Breast epithelium (tissue), 3 donors: ENCODE measurements at regions not wholly inside any gene's neighbourhood (a gene's known extent, or its start where the extent isn't known, plus 50 kb on each side); places are given as distances from the start of the nearest gene placed in this dataset.

Experiments used
- CTCF ChIP-seq, 3 donors: fragments of 450-650 bp; IDR thresholded peaks; one replicate each; pipeline ENCODE4 v1.5.1; 2016 to 2017; ENCODE audit warnings: antibody characterized with exemption in 3 of 3, mild to moderate bottlenecking in 3 of 3, moderate library complexity in 3 of 3
- POLR2A ChIP-seq: fragments of 450-650 bp; IDR thresholded peaks from one replicate; pipeline ENCODE4 v1.6.1; 2016; ENCODE audit warnings: antibody characterized with exemption, mild to moderate bottlenecking, moderate library complexity
- POLR2AphosphoS5 ChIP-seq, 3 donors: sonication (generic); formaldehyde crosslinking; IDR thresholded peaks; one replicate each; pipeline ENCODE4 v1.6.1; 2017; ENCODE audit warnings: antibody characterized with exemption in 3 of 3

- no peak for TF ChIP-seq CTCF (IDR thresholded peaks at IDR 0.05)
- no peak for TF ChIP-seq POLR2A
- TF ChIP-seq POLR2AphosphoS5 (IDR thresholded peaks at IDR 0.05), result no peak
Observed at GRCh38 chr9:126238415-126238814, 88.2 kb upstream of the MVB12B start.
